GM12865 (cell line): ENCODE measurements at regions not wholly inside any gene's neighbourhood (a gene's known extent, or its start where the extent isn't known, plus 50 kb on each side); places are given as distances from the start of the nearest gene placed in this dataset.

Experiments
- DNase-seq: peaks from one replicate; pipeline ENCODE4 v3.0.0; 2010; ENCODE audit warnings: low read depth
- H3K4me3 ChIP-seq: 2 replicates; pipeline ENCODE4 v1.5.1; 2011; ENCODE audit warnings: mild to moderate bottlenecking, low read depth, low read length, control low read depth
- CTCF ChIP-seq: IDR thresholded peaks from 2 replicates; pipeline ENCODE4 v1.5.1; 2011; ENCODE audit warnings: low read length, control low read depth, low read depth, inconsistent platforms; ENCODE audit not compliant: insufficient read depth; ENCODE audit errors: missing control alignments

GRCh38 chr5:42929871-42930270, 110.2 kb downstream of the ANXA2R start:
- no peak for DNase-seq
- H3K4me3 ChIP-seq: no peak overlapping the region
- no peak for TF ChIP-seq CTCF

- no peak overlapping the region for H3K4me3 ChIP-seq
- TF ChIP-seq CTCF: no peak
- DNase-seq: peak; percentile 59
Observed at GRCh38 chr5:42927730-42928129, 112.4 kb downstream of the ANXA2R start.

DNA sequence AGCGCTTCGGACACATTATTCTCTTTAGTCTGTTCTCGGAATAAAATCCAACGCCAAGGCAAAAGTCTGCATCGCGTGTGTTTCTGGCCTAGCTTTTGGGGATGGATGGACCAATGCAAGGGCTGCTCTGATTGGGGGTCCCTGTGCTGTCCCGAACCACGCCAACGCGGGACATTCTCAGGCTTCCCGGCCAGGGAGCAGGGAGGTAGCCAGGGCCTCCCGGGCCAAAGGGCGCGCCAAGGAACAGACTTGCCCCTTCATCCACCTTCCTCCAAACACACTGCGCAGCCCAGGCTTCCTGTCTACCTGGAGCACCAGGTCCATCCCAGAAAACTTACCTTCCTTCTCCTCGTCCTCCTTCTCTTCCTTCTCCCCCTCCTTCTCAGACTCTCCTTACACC, 113.0 kb upstream of the SELENOP start:
- no peak for DNase-seq
- no peak overlapping the region for H3K4me3 ChIP-seq
- TF ChIP-seq CTCF: no peak

GRCh38 chr5:42924226-42924625, 112.5 kb upstream of the SELENOP start:
- no peak for DNase-seq
- H3K4me3 ChIP-seq: no peak overlapping the region
- TF ChIP-seq CTCF: no peak

GRCh38 chr5:42923710-42924109, 112.0 kb upstream of the SELENOP start:
- no peak for DNase-seq
- TF ChIP-seq CTCF: no peak
- H3K4me3 ChIP-seq: no peak overlapping the region

DNA sequence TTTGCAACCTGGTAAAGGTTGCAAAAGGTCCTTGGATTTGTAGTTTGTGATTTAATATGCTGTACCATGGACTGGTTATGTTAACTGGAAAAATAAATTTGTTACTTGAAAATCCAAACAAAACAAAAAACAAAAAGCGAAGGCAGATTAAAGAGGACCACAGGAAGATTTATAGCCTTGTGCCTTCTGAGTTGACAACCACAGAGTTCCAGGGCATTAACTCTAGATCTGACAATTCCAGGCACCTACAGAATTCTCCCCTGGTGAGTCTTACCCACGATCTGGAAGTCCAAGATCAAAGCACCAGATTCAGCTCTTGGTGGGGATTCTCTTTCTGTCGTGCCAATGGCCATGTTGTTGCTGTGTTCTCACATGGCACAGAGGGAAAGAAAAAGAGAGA, 107.9 kb upstream of the SELENOP start:
- no peak overlapping the region for H3K4me3 ChIP-seq
- no peak for TF ChIP-seq CTCF
- DNase-seq: no peak

GRCh38 chr5:42915306-42915866, 103.7 kb upstream of the SELENOP start:
- TF ChIP-seq CTCF: no peak
- no peak for DNase-seq
- no peak overlapping the region for H3K4me3 ChIP-seq
